Panc1 (cell line): ENCODE measurements at regions not wholly inside any gene's neighbourhood (a gene's known extent, or its start where the extent isn't known, plus 50 kb on each side); places are given as distances from the start of the nearest gene placed in this dataset.

Experiments used
- ATAC-seq: fragments of 200-7000 bp; cut with Tn5 transposase; 2 replicates; pipeline ENCODE4 v1.9.1; 2020; ENCODE audit warnings: mild to moderate bottlenecking, moderate library complexity
- BruUV-seq: library from RNA; stranded (reverse); fragments of 400-500 nt; replicated peaks from 2 replicates; lab custom pipeline; 2021; lab: Mats Ljungman, UMichigan
- CTCF ChIA-PET: fragments of 300-600 bp; sonication (Branson Sonifier 250); formaldehyde crosslinking; loops from one replicate; lab custom pipeline; 2022; ENCODE audit warnings: antibody characterized with exemption; lab: Charles Lee
- POLR2A ChIA-PET: fragments of 300-600 bp; sonication (Branson Sonifier 250); formaldehyde crosslinking; loops from one replicate; lab custom pipeline; 2022; ENCODE audit warnings: antibody characterized with exemption; lab: Charles Lee
- DNase-seq: peaks from one replicate; pipeline ENCODE4 v3.0.0-alpha.2; 2010; ENCODE audit warnings: low read depth, low spot score
- H3K27ac ChIP-seq: 2 replicates; pipeline ENCODE4 v1.5.1; 2011; ENCODE audit warnings: mild to moderate bottlenecking, low read length, inconsistent platforms
- H3K27me3 ChIP-seq: fragments of 200-500 bp; sonication (Bioruptor generic); 2 replicates; pipeline ENCODE4 v1.6.0; 2014; ENCODE audit warnings: low read length, inconsistent platforms; ENCODE audit not compliant: control insufficient read depth, insufficient read depth
- H3K36me3 ChIP-seq: fragments of 200-500 bp; sonication (Bioruptor generic); 2 replicates; pipeline ENCODE4 v1.5.1; 2014; ENCODE audit warnings: inconsistent platforms, mild to moderate bottlenecking, low read length, moderate library complexity; ENCODE audit not compliant: control insufficient read depth, insufficient read depth
- H3K4me1 ChIP-seq: 2 replicates; pipeline ENCODE4 v1.5.1; 2011; ENCODE audit warnings: inconsistent platforms, mild to moderate bottlenecking, low read length, moderate library complexity; ENCODE audit not compliant: control insufficient read depth, insufficient read depth
- H3K4me3 ChIP-seq, 2 experiments: 2 replicates each; pipeline ENCODE4 v1.5.1; 2011 to 2012; ENCODE audit warnings: low read depth in 2 of 2, low read length in 2 of 2, mild to moderate bottlenecking in 2 of 2, inconsistent platforms in 1 of 2, moderate library complexity in 1 of 2
- H3K9me3 ChIP-seq: fragments of 200-500 bp; sonication (Bioruptor generic); 2 replicates; pipeline ENCODE4 v1.5.1; 2014; ENCODE audit warnings: low read depth, mild to moderate bottlenecking, inconsistent platforms, low read length, moderate library complexity; ENCODE audit not compliant: control insufficient read depth, insufficient read depth
- POLR2AphosphoS5 ChIP-seq: IDR thresholded peaks from 2 replicates; pipeline ENCODE4 v1.6.1; 2012; ENCODE audit warnings: mild to moderate bottlenecking, low read depth, low read length, moderate library complexity
- SIN3A ChIP-seq: IDR thresholded peaks from 2 replicates; pipeline ENCODE4 v1.6.1; 2012; ENCODE audit warnings: low read depth, mild to moderate bottlenecking, low read length, moderate library complexity, borderline replicate concordance; ENCODE audit not compliant: insufficient read depth
- TCF7L2 ChIP-seq: IDR thresholded peaks from 2 replicates; pipeline ENCODE4 v1.6.1; 2011; ENCODE audit warnings: mild to moderate bottlenecking, low read depth, low read length, inconsistent platforms
- in situ Hi-C: cut with HindIII; loops from 2 replicates; pipeline ENCODE4 v1.10.0; 2016; ENCODE audit warnings: low sequenced_read_pairs, low pct_unique_long_range_greater_than_20kb
- intact Hi-C: fragments of 100-400 bp; cut with micrococcal nuclease; formaldehyde crosslinking; loops from one replicate; pipeline ENCODE4 v1.10.0; 2022; ENCODE audit not compliant: unreplicated experiment
- TF ChIP-seq, protein P1 (sequence below), 2 experiments: IDR thresholded peaks; 2 replicates each; pipeline ENCODE4 v1.6.1; 2011 to 2012; ENCODE audit warnings: low read depth in 2 of 2, control low read depth in 1 of 2, low read length in 1 of 2, mild to moderate bottlenecking in 1 of 2, moderate library complexity in 1 of 2; ENCODE audit not compliant: insufficient read depth in 1 of 2
- TF ChIP-seq, protein P2 (sequence below): fragments of 450-650 bp; IDR thresholded peaks from 2 replicates; pipeline ENCODE4 v1.5.1; 2017; ENCODE audit warnings: mild to moderate bottlenecking

DNA sequence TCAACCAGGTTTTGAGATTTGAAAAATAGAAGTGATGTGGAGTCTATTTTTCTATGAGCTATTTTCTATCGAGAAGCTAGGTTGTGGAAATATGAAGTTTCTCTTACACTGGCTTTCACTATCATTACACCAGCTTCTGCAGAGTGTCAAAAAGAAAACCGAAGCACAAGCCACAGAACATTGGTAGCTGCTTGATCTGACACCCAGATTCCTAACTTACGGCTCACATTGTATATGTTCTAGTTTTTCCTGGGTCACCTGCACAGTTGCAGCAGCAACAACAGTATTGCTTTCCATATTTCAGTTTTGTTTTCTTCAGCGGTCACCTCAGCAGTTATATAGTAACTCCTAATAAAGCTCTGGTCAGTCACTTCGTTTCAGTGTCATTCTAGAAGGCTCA lies 790.1 kb downstream of the PLOD2 start:
- H3K36me3 ChIP-seq, result no peaks in the 10 kb centered on the region
- intact Hi-C loops (no loop called here), in situ Hi-C loops (no loop called here)
- H3K4me1 ChIP-seq, result no peaks in the 10 kb centered on the region
- ATAC-seq (no peak), DNase-seq (no peak)
- ChIA-PET POLR2A (no interaction called here), CTCF (no interaction called here)
- no peak overlapping the region for H3K27ac ChIP-seq
- H3K9me3 ChIP-seq, result no peaks in the 10 kb centered on the region
- BruUV-seq, result no TSS peak
- TF ChIP-seq TCF7L2, result no peak
- no peak overlapping the region for H3K4me3 ChIP-seq
- H3K27me3 ChIP-seq, result no peaks in the 10 kb centered on the region

DNA sequence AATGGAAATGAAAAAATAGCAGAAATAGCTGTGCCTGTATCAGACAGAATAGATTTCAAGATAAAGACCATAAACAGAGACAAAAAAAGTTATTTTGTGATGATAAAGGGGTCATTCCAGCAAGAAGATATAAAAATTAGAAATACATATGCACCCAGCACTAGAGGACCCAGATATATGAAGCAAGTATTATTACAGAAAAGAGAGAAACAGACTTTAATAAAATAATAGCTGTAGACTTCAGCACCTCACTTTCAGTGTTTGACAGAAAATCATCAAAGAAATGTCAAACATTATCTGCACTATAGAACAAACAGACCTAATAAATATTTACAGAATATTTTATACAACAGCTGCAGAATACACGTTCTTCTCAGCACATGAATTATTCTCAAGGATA lies 783.7 kb downstream of the PLOD2 start:
- ATAC-seq (no peak), DNase-seq (no peak)
- intact Hi-C loops (no loop called here), in situ Hi-C loops (no loop called here)
- Histone ChIP-seq H3K27me3 (no peaks in the 10 kb centered on the region), H3K4me1 (no peaks in the 10 kb centered on the region), H3K36me3 (no peaks in the 10 kb centered on the region), H3K9me3 (peaks cover 3% of the 10 kb centered on the region; the same call in 1 of the 2 replicates), H3K4me3 (no peak overlapping the region), H3K27ac (no peak overlapping the region)
- no peak for TF ChIP-seq SIN3A
- TF ChIP-seq TCF7L2, result no peak
- TF ChIP-seq, protein P1, sequence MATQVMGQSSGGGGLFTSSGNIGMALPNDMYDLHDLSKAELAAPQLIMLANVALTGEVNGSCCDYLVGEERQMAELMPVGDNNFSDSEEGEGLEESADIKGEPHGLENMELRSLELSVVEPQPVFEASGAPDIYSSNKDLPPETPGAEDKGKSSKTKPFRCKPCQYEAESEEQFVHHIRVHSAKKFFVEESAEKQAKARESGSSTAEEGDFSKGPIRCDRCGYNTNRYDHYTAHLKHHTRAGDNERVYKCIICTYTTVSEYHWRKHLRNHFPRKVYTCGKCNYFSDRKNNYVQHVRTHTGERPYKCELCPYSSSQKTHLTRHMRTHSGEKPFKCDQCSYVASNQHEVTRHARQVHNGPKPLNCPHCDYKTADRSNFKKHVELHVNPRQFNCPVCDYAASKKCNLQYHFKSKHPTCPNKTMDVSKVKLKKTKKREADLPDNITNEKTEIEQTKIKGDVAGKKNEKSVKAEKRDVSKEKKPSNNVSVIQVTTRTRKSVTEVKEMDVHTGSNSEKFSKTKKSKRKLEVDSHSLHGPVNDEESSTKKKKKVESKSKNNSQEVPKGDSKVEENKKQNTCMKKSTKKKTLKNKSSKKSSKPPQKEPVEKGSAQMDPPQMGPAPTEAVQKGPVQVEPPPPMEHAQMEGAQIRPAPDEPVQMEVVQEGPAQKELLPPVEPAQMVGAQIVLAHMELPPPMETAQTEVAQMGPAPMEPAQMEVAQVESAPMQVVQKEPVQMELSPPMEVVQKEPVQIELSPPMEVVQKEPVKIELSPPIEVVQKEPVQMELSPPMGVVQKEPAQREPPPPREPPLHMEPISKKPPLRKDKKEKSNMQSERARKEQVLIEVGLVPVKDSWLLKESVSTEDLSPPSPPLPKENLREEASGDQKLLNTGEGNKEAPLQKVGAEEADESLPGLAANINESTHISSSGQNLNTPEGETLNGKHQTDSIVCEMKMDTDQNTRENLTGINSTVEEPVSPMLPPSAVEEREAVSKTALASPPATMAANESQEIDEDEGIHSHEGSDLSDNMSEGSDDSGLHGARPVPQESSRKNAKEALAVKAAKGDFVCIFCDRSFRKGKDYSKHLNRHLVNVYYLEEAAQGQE (IDR thresholded peaks at IDR 0.05; ENCODE audit: insufficient read depth in 1 of 2, low read depth in 2 of 2, low read length in 1 of 2), result no peak
- TF ChIP-seq, protein P2, sequence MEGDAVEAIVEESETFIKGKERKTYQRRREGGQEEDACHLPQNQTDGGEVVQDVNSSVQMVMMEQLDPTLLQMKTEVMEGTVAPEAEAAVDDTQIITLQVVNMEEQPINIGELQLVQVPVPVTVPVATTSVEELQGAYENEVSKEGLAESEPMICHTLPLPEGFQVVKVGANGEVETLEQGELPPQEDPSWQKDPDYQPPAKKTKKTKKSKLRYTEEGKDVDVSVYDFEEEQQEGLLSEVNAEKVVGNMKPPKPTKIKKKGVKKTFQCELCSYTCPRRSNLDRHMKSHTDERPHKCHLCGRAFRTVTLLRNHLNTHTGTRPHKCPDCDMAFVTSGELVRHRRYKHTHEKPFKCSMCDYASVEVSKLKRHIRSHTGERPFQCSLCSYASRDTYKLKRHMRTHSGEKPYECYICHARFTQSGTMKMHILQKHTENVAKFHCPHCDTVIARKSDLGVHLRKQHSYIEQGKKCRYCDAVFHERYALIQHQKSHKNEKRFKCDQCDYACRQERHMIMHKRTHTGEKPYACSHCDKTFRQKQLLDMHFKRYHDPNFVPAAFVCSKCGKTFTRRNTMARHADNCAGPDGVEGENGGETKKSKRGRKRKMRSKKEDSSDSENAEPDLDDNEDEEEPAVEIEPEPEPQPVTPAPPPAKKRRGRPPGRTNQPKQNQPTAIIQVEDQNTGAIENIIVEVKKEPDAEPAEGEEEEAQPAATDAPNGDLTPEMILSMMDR, result no peak
- TF ChIP-seq POLR2AphosphoS5, result no peak
- ChIA-PET POLR2A (no interaction called here), CTCF (no interaction called here)
- no TSS peak for BruUV-seq

DNA sequence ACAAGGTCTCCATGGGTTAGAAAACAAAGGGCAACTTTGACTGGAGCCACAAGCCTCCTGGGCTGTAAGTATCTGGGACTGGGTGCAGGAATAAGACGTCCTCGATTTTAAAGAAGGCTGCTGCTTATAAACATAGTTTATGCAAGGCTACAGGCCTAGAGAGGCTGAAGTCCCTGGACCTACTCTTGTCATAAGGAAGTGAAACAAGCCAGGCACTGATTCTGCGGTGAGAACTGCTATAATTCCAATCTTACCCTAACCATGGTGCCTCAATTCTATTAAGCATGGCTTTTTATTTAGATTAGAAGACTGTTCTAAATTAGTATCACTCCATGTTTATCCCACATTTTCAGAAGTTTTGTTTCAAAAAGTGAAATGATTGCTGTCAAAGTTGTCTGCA lies 777.6 kb downstream of the PLOD2 start:
- in situ Hi-C loops (no loop called here), intact Hi-C loops (no loop called here)
- ATAC-seq (no peak), DNase-seq (no peak)
- no peak overlapping the region for H3K27ac ChIP-seq
- no peaks in the 10 kb centered on the region; the same call in 1 of the 2 replicates for H3K9me3 ChIP-seq
- BruUV-seq, result no TSS peak
- TF ChIP-seq, protein P1 (IDR thresholded peaks at IDR 0.05; ENCODE audit: insufficient read depth in 1 of 2, low read depth in 2 of 2, low read length in 1 of 2), result no peak
- TF ChIP-seq SIN3A, result no peak
- TF ChIP-seq, protein P2, result no peak
- no peak for TF ChIP-seq TCF7L2
- TF ChIP-seq POLR2AphosphoS5, result no peak
- H3K36me3 ChIP-seq, result no peaks in the 10 kb centered on the region
- ChIA-PET POLR2A (no interaction called here), CTCF (no interaction called here)
- H3K4me1 ChIP-seq, result no peaks in the 10 kb centered on the region
- no peak overlapping the region for H3K4me3 ChIP-seq
- H3K27me3 ChIP-seq, result no peaks in the 10 kb centered on the region
